Nephron (organoid): ENCODE measurements at regions not wholly inside any gene's neighbourhood (a gene's known extent, or its start where the extent isn't known, plus 50 kb on each side); places are given as distances from the start of the nearest gene placed in this dataset.

Experiments
- H3K27ac Mint-ChIP-seq, 3 experiments: 2 replicates each; pipeline ENCODE4 v1.8.0; 2020; ENCODE audit warnings: mixed read lengths in 3 of 3, mild to moderate bottlenecking in 2 of 3, moderate library complexity in 1 of 3
- H3K27me3 Mint-ChIP-seq: 2 replicates; pipeline ENCODE4 v1.8.0; 2021; ENCODE audit warnings: low read depth, mild to moderate bottlenecking, moderate library complexity, mixed read lengths
- H3K36me3 Mint-ChIP-seq: 2 replicates; pipeline ENCODE4 v1.8.0; 2020; ENCODE audit warnings: low read depth, mixed read lengths
- H3K4me1 Mint-ChIP-seq: 2 replicates; pipeline ENCODE4 v1.8.0; 2020; ENCODE audit warnings: mixed read lengths
- H3K4me3 Mint-ChIP-seq, 3 experiments: 2 replicates each; pipeline ENCODE4 v1.8.0; 2020; ENCODE audit warnings: mild to moderate bottlenecking in 3 of 3, mixed read lengths in 3 of 3, moderate library complexity in 2 of 3
- H3K9me3 Mint-ChIP-seq: 2 replicates; pipeline ENCODE4 v1.8.0; 2020; ENCODE audit warnings: mixed read lengths
- CTCF ChIP-seq, 3 experiments: fragments of 200-600 bp; sonication (generic); IDR thresholded peaks; one replicate each; pipeline ENCODE4 v1.5.0; 2021; ENCODE audit warnings: antibody characterized with exemption in 3 of 3; ENCODE audit not compliant: unreplicated experiment in 3 of 3

DNA sequence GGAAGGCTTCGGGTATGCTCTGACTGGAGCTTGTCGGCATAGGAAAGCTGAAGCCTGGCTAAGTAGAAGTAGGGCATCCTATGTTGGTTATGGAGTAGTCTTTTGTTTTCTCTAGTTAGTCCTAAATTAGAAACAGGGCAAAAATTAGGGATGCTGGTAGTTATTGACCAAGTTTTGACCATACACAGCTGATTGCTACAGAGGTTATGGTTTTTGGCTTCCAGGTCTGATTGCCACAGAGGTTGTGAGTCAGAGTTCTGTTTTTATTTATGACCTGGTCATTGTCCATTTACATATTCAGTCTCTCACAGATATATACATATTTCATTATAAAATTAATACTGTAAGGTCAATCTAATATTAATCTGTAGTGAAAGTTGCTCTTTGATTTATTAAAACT, 219.2 kb downstream of the FSCB start:
- Mint-ChIP-seq H3K27me3 (no peaks in the 10 kb centered on the region), H3K27ac (no peak overlapping the region), H3K36me3 (no peaks in the 10 kb centered on the region), H3K4me3 (no peak overlapping the region), H3K9me3 (no peaks in the 10 kb centered on the region), H3K4me1 (no peaks in the 10 kb centered on the region)
- no peak for TF ChIP-seq CTCF (IDR thresholded peaks at IDR 0.05; ENCODE audit: unreplicated experiment in 3 of 3)

- Mint-ChIP-seq H3K4me3 (no peak overlapping the region), H3K27me3 (no peaks in the 10 kb centered on the region), H3K9me3 (no peaks in the 10 kb centered on the region), H3K36me3 (no peaks in the 10 kb centered on the region), H3K27ac (no peak overlapping the region), H3K4me1 (no peaks in the 10 kb centered on the region)
- no peak for TF ChIP-seq CTCF (IDR thresholded peaks at IDR 0.05; ENCODE audit: unreplicated experiment in 3 of 3)
Observed at GRCh38 chr14:44286201-44286600, 220.9 kb downstream of the FSCB start.

- H3K4me1 Mint-ChIP-seq: no peaks in the 10 kb centered on the region
- no peaks in the 10 kb centered on the region for H3K9me3 Mint-ChIP-seq
- H3K36me3 Mint-ChIP-seq: no peaks in the 10 kb centered on the region
- H3K27me3 Mint-ChIP-seq: no peaks in the 10 kb centered on the region
- no peak overlapping the region for H3K27ac Mint-ChIP-seq
- no peak for TF ChIP-seq CTCF (IDR thresholded peaks at IDR 0.05; ENCODE audit: unreplicated experiment in 3 of 3)
- H3K4me3 Mint-ChIP-seq: no peak overlapping the region
Observed at GRCh38 chr14:44283836-44284235, 223.2 kb downstream of the FSCB start.

DNA sequence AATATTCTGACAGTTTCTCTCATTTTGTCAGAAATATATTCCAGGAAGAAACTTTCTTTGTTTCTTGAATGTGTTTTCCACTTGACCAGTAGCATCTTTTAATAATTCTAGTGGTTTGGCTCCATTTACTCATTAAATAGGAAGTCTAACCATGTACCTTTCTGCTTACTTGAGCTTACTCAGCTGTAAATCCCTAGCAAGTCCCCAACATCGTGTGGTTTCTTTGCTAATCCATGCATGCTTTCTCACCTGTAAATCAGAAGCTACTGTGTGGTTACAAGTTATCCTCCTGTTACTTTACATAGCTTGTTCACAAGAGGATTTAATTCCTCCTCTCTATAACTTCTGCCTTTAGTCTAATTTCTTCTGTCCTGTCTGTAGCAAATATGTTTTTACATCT, 227.7 kb downstream of the FSCB start:
- no peak for TF ChIP-seq CTCF (IDR thresholded peaks at IDR 0.05; ENCODE audit: unreplicated experiment in 3 of 3)
- no peaks in the 10 kb centered on the region for H3K27me3 Mint-ChIP-seq
- H3K36me3 Mint-ChIP-seq: no peaks in the 10 kb centered on the region
- no peaks in the 10 kb centered on the region for H3K9me3 Mint-ChIP-seq
- no peaks in the 10 kb centered on the region for H3K4me1 Mint-ChIP-seq
- H3K4me3 Mint-ChIP-seq: no peak overlapping the region
- no peak overlapping the region for H3K27ac Mint-ChIP-seq

DNA sequence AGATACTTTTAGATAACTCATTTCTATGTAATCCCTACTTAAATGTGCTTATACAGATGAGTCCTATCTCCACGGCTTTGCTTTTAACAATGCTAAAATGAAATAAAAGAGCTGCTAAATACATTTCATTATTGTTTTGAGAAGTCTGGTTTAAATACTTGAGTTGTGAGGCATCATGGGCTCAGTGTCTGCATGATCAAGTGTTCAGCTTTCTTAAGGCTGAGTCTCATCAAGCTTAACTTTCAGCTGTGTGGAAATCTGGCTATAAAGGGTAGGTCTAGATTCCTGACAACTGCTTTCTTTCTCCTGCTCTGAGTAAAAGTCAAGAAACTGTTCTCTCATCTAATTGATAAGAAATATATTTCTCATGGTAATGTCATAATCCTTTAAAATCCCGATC, 235.4 kb downstream of the FSCB start:
- H3K36me3 Mint-ChIP-seq: no peaks in the 10 kb centered on the region
- no peak overlapping the region for H3K27ac Mint-ChIP-seq
- TF ChIP-seq CTCF (IDR thresholded peaks at IDR 0.05; ENCODE audit: unreplicated experiment in 3 of 3): no peak
- no peak overlapping the region for H3K4me3 Mint-ChIP-seq
- no peaks in the 10 kb centered on the region for H3K27me3 Mint-ChIP-seq
- no peaks in the 10 kb centered on the region for H3K4me1 Mint-ChIP-seq
- H3K9me3 Mint-ChIP-seq: peaks cover 4% of the 10 kb centered on the region

GRCh38 chr14:44271006-44271405, 236.1 kb downstream of the FSCB start:
- H3K27ac Mint-ChIP-seq: no peak overlapping the region
- H3K9me3 Mint-ChIP-seq: peaks cover 4% of the 10 kb centered on the region
- no peak for TF ChIP-seq CTCF (IDR thresholded peaks at IDR 0.05; ENCODE audit: unreplicated experiment in 3 of 3)
- no peaks in the 10 kb centered on the region for H3K4me1 Mint-ChIP-seq
- H3K4me3 Mint-ChIP-seq: no peak overlapping the region
- H3K36me3 Mint-ChIP-seq: no peaks in the 10 kb centered on the region
- H3K27me3 Mint-ChIP-seq: no peaks in the 10 kb centered on the region
